Panc1 (cell line): ENCODE measurements at regions not wholly inside any gene's neighbourhood (a gene's known extent, or its start where the extent isn't known, plus 50 kb on each side); places are given as distances from the start of the nearest gene placed in this dataset.

Source experiments
- ATAC-seq: fragments of 200-7000 bp; cut with Tn5 transposase; 2 replicates; pipeline ENCODE4 v1.9.1; 2020; ENCODE audit warnings: mild to moderate bottlenecking, moderate library complexity
- BruUV-seq: library from RNA; stranded (reverse); fragments of 400-500 nt; replicated peaks from 2 replicates; lab custom pipeline; 2021; lab: Mats Ljungman, UMichigan
- CTCF ChIA-PET: fragments of 300-600 bp; sonication (Branson Sonifier 250); formaldehyde crosslinking; loops from one replicate; lab custom pipeline; 2022; ENCODE audit warnings: antibody characterized with exemption; lab: Charles Lee
- POLR2A ChIA-PET: fragments of 300-600 bp; sonication (Branson Sonifier 250); formaldehyde crosslinking; loops from one replicate; lab custom pipeline; 2022; ENCODE audit warnings: antibody characterized with exemption; lab: Charles Lee
- DNase-seq: peaks from one replicate; pipeline ENCODE4 v3.0.0-alpha.2; 2010; ENCODE audit warnings: low read depth, low spot score
- H3K27ac ChIP-seq: 2 replicates; pipeline ENCODE4 v1.5.1; 2011; ENCODE audit warnings: mild to moderate bottlenecking, low read length, inconsistent platforms
- H3K27me3 ChIP-seq: fragments of 200-500 bp; sonication (Bioruptor generic); 2 replicates; pipeline ENCODE4 v1.6.0; 2014; ENCODE audit warnings: low read length, inconsistent platforms; ENCODE audit not compliant: control insufficient read depth, insufficient read depth
- H3K36me3 ChIP-seq: fragments of 200-500 bp; sonication (Bioruptor generic); 2 replicates; pipeline ENCODE4 v1.5.1; 2014; ENCODE audit warnings: inconsistent platforms, mild to moderate bottlenecking, low read length, moderate library complexity; ENCODE audit not compliant: control insufficient read depth, insufficient read depth
- H3K4me1 ChIP-seq: 2 replicates; pipeline ENCODE4 v1.5.1; 2011; ENCODE audit warnings: inconsistent platforms, mild to moderate bottlenecking, low read length, moderate library complexity; ENCODE audit not compliant: control insufficient read depth, insufficient read depth
- H3K4me3 ChIP-seq, 2 experiments: 2 replicates each; pipeline ENCODE4 v1.5.1; 2011 to 2012; ENCODE audit warnings: low read depth in 2 of 2, low read length in 2 of 2, mild to moderate bottlenecking in 2 of 2, inconsistent platforms in 1 of 2, moderate library complexity in 1 of 2
- H3K9me3 ChIP-seq: fragments of 200-500 bp; sonication (Bioruptor generic); 2 replicates; pipeline ENCODE4 v1.5.1; 2014; ENCODE audit warnings: low read depth, mild to moderate bottlenecking, inconsistent platforms, low read length, moderate library complexity; ENCODE audit not compliant: control insufficient read depth, insufficient read depth
- POLR2AphosphoS5 ChIP-seq: IDR thresholded peaks from 2 replicates; pipeline ENCODE4 v1.6.1; 2012; ENCODE audit warnings: mild to moderate bottlenecking, low read depth, low read length, moderate library complexity
- SIN3A ChIP-seq: IDR thresholded peaks from 2 replicates; pipeline ENCODE4 v1.6.1; 2012; ENCODE audit warnings: low read depth, mild to moderate bottlenecking, low read length, moderate library complexity, borderline replicate concordance; ENCODE audit not compliant: insufficient read depth
- TCF7L2 ChIP-seq: IDR thresholded peaks from 2 replicates; pipeline ENCODE4 v1.6.1; 2011; ENCODE audit warnings: mild to moderate bottlenecking, low read depth, low read length, inconsistent platforms
- in situ Hi-C: cut with HindIII; loops from 2 replicates; pipeline ENCODE4 v1.10.0; 2016; ENCODE audit warnings: low sequenced_read_pairs, low pct_unique_long_range_greater_than_20kb
- intact Hi-C: fragments of 100-400 bp; cut with micrococcal nuclease; formaldehyde crosslinking; loops from one replicate; pipeline ENCODE4 v1.10.0; 2022; ENCODE audit not compliant: unreplicated experiment
- TF ChIP-seq, protein P1 (sequence below): fragments of 450-650 bp; IDR thresholded peaks from 2 replicates; pipeline ENCODE4 v1.5.1; 2017; ENCODE audit warnings: mild to moderate bottlenecking
- TF ChIP-seq, protein P2 (sequence below), 2 experiments: IDR thresholded peaks; 2 replicates each; pipeline ENCODE4 v1.6.1; 2011 to 2012; ENCODE audit warnings: low read depth in 2 of 2, control low read depth in 1 of 2, low read length in 1 of 2, mild to moderate bottlenecking in 1 of 2, moderate library complexity in 1 of 2; ENCODE audit not compliant: insufficient read depth in 1 of 2

DNA sequence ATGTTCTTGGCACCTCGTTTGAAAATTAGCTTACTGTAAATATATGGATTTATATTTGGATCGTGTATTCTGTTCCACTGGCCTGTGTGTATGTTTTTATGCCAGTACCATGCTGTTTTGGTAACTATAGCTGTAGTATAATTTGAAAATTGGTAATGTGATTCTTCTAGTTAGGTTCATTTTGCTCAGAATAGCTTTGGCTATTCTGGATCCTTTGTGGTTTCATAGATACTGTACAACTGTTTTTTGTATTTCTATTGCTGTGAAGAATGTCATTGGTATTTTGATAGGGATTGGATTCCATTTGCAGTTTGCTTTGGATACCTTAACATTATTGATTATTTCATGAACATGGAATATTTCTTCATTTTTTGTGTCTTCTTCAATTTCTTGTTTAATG lies 490.2 kb downstream of the BRINP3 start:
- DNase-seq (no peak), ATAC-seq (no peak)
- CTCF ChIA-PET = no interaction called here
- no peak overlapping the region for H3K4me3 ChIP-seq
- H3K9me3 ChIP-seq = peaks cover 3% of the 10 kb centered on the region
- no peaks in the 10 kb centered on the region for H3K4me1 ChIP-seq
- BruUV-seq = no TSS peak
- in situ Hi-C loops = no loop called here
- TF ChIP-seq TCF7L2 (no peak), POLR2AphosphoS5 (no peak), SIN3A (no peak)
- TF ChIP-seq, protein P1, sequence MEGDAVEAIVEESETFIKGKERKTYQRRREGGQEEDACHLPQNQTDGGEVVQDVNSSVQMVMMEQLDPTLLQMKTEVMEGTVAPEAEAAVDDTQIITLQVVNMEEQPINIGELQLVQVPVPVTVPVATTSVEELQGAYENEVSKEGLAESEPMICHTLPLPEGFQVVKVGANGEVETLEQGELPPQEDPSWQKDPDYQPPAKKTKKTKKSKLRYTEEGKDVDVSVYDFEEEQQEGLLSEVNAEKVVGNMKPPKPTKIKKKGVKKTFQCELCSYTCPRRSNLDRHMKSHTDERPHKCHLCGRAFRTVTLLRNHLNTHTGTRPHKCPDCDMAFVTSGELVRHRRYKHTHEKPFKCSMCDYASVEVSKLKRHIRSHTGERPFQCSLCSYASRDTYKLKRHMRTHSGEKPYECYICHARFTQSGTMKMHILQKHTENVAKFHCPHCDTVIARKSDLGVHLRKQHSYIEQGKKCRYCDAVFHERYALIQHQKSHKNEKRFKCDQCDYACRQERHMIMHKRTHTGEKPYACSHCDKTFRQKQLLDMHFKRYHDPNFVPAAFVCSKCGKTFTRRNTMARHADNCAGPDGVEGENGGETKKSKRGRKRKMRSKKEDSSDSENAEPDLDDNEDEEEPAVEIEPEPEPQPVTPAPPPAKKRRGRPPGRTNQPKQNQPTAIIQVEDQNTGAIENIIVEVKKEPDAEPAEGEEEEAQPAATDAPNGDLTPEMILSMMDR = no peak
- TF ChIP-seq, protein P2, sequence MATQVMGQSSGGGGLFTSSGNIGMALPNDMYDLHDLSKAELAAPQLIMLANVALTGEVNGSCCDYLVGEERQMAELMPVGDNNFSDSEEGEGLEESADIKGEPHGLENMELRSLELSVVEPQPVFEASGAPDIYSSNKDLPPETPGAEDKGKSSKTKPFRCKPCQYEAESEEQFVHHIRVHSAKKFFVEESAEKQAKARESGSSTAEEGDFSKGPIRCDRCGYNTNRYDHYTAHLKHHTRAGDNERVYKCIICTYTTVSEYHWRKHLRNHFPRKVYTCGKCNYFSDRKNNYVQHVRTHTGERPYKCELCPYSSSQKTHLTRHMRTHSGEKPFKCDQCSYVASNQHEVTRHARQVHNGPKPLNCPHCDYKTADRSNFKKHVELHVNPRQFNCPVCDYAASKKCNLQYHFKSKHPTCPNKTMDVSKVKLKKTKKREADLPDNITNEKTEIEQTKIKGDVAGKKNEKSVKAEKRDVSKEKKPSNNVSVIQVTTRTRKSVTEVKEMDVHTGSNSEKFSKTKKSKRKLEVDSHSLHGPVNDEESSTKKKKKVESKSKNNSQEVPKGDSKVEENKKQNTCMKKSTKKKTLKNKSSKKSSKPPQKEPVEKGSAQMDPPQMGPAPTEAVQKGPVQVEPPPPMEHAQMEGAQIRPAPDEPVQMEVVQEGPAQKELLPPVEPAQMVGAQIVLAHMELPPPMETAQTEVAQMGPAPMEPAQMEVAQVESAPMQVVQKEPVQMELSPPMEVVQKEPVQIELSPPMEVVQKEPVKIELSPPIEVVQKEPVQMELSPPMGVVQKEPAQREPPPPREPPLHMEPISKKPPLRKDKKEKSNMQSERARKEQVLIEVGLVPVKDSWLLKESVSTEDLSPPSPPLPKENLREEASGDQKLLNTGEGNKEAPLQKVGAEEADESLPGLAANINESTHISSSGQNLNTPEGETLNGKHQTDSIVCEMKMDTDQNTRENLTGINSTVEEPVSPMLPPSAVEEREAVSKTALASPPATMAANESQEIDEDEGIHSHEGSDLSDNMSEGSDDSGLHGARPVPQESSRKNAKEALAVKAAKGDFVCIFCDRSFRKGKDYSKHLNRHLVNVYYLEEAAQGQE (IDR thresholded peaks at IDR 0.05; ENCODE audit: insufficient read depth in 1 of 2, low read depth in 2 of 2, low read length in 1 of 2) = no peak
- no peaks in the 10 kb centered on the region for H3K36me3 ChIP-seq
- POLR2A ChIA-PET = no interaction called here
- H3K27ac ChIP-seq = no peak overlapping the region
- intact Hi-C loops = no loop called here
- no peaks in the 10 kb centered on the region for H3K27me3 ChIP-seq

DNA sequence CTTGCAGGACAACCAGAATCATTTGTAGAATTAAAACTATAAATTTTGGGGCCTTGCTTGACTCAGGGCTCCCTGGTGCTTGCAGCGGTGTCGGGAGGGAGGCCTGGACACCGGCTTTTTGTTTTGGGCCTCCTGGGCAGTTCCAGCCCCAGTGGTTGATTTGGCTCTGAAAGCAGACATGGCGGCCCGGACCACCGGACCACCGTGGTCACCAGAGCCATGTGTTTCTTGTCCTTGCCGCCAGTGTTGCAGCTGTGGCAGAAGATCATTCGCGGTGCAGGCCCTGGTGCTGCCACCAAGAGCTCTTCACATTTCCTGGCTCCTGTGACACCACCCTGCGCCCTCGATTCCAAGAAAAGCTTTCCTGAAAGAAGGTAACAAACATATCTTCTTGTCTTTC lies 484.8 kb downstream of the BRINP3 start:
- TF ChIP-seq, protein P2 (IDR thresholded peaks at IDR 0.05; ENCODE audit: insufficient read depth in 1 of 2, low read depth in 2 of 2, low read length in 1 of 2) = no peak
- TF ChIP-seq POLR2AphosphoS5 (no peak), TCF7L2 (no peak), SIN3A (no peak)
- TF ChIP-seq, protein P1 = no peak
- Histone ChIP-seq H3K4me1 (no peaks in the 10 kb centered on the region), H3K36me3 (no peaks in the 10 kb centered on the region), H3K4me3 (no peak overlapping the region), H3K27me3 (no peaks in the 10 kb centered on the region), H3K9me3 (peaks cover 6% of the 10 kb centered on the region), H3K27ac (no peak overlapping the region)
- in situ Hi-C loops (no loop called here), intact Hi-C loops (no loop called here)
- POLR2A ChIA-PET = no interaction called here
- BruUV-seq = no TSS peak
- ATAC-seq (no peak), DNase-seq (no peak)
- CTCF ChIA-PET = no interaction called here
